ENCODE measurements at regions not wholly inside any gene's neighbourhood (a gene's known extent, or its start where the extent isn't known, plus 50 kb on each side); places are given as distances from the start of the nearest gene placed in this dataset.

GRCh38 chr14:97046967-97047366, 249.8 kb downstream of the VRK1 start:
- no peaks in the 10 kb centered on the region for H3K4me1 ChIP-seq (replicated peaks)
- no peaks in the 10 kb centered on the region for H3K36me3 ChIP-seq
- H3K9me3 ChIP-seq = no peaks in the 10 kb centered on the region
- 35% methylated on average over 7 of the region's 7 CpGs for WGBS
- DNase-seq (ENCODE audit: low spot score) = peak; percentile 21
- no peak overlapping the region for H3K27ac ChIP-seq
- no peak overlapping the region for H3K4me3 ChIP-seq
- intact Hi-C loops (cut with DNase I) = no loop called here
- no peaks in the 10 kb centered on the region for H3K27me3 ChIP-seq (replicated peaks; ENCODE audit: insufficient read depth)
- TF ChIP-seq POLR2A (IDR thresholded peaks at IDR 0.05) (no peak), POLR2AphosphoS5 (IDR thresholded peaks at IDR 0.05) (peak; percentile 7)

- no peaks in the 10 kb centered on the region for H3K36me3 ChIP-seq
- H3K4me3 ChIP-seq = no peak overlapping the region
- H3K27ac ChIP-seq = no peak overlapping the region
- H3K27me3 ChIP-seq (replicated peaks; ENCODE audit: insufficient read depth) = no peaks in the 10 kb centered on the region
- TF ChIP-seq POLR2A (IDR thresholded peaks at IDR 0.05) = no peak
- TF ChIP-seq POLR2AphosphoS5 (IDR thresholded peaks at IDR 0.05) = no peak
- no peak for TF ChIP-seq CTCF (IDR thresholded peaks at IDR 0.05)
- no peaks in the 10 kb centered on the region for H3K4me1 ChIP-seq (replicated peaks)
- H3K9me3 ChIP-seq = no peaks in the 10 kb centered on the region
- intact Hi-C loops (cut with DNase I) = no loop called here
- no peak for DNase-seq (ENCODE audit: low spot score)
Measured at GRCh38 chr14:97052001-97052400, 254.8 kb downstream of the VRK1 start.

- no peak overlapping the region for H3K4me3 ChIP-seq
- H3K9me3 ChIP-seq = no peaks in the 10 kb centered on the region
- DNase-seq (ENCODE audit: low spot score) = no peak
- no peak for TF ChIP-seq CTCF (IDR thresholded peaks at IDR 0.05)
- TF ChIP-seq POLR2A (IDR thresholded peaks at IDR 0.05) = no peak
- no peak for TF ChIP-seq POLR2AphosphoS5 (IDR thresholded peaks at IDR 0.05)
- H3K36me3 ChIP-seq = no peaks in the 10 kb centered on the region
- H3K27me3 ChIP-seq (replicated peaks; ENCODE audit: insufficient read depth) = no peaks in the 10 kb centered on the region
- no peak overlapping the region for H3K27ac ChIP-seq
- WGBS = 58% methylated on average over 9 of the region's 9 CpGs
- intact Hi-C loops (cut with DNase I) = no loop called here
- no peaks in the 10 kb centered on the region for H3K4me1 ChIP-seq (replicated peaks)
Measured at GRCh38 chr14:97053941-97054340, 256.8 kb downstream of the VRK1 start.

- Histone ChIP-seq H3K4me3 (no peak overlapping the region), H3K27me3 (replicated peaks; ENCODE audit: insufficient read depth) (no peaks in the 10 kb centered on the region), H3K4me1 (replicated peaks) (no peaks in the 10 kb centered on the region), H3K36me3 (no peaks in the 10 kb centered on the region), H3K27ac (no peak overlapping the region), H3K9me3 (no peaks in the 10 kb centered on the region)
- TF ChIP-seq CTCF (IDR thresholded peaks at IDR 0.05) = no peak
- no peak for TF ChIP-seq POLR2A (IDR thresholded peaks at IDR 0.05)
- no peak for TF ChIP-seq POLR2AphosphoS5 (IDR thresholded peaks at IDR 0.05)
- intact Hi-C loops (cut with DNase I) = no loop called here
- 59% methylated on average over 9 of the region's 9 CpGs for WGBS
- DNase-seq (ENCODE audit: low spot score) = no peak
Measured at GRCh38 chr14:97055355-97055754, 258.2 kb downstream of the VRK1 start.

- 15% methylated on average over 6 of the region's 6 CpGs for WGBS
- H3K9me3 ChIP-seq = no peaks in the 10 kb centered on the region
Measured at GRCh38 chr14:97056086-97056485, 258.9 kb downstream of the VRK1 start.

More at GRCh38 chr14:97056086-97056485, 258.9 kb downstream of the VRK1 start:
- no peaks in the 10 kb centered on the region for H3K27me3 ChIP-seq (replicated peaks; ENCODE audit: insufficient read depth)
- peak; percentile 8 for DNase-seq (ENCODE audit: low spot score)
- intact Hi-C loops (cut with DNase I) = no loop called here
- no peak overlapping the region for H3K27ac ChIP-seq
- peak; percentile 25 for TF ChIP-seq POLR2AphosphoS5 (IDR thresholded peaks at IDR 0.05)
- TF ChIP-seq CTCF (IDR thresholded peaks at IDR 0.05) = peak in 1 of 4 experiments; percentile 13
- no peak for TF ChIP-seq POLR2A (IDR thresholded peaks at IDR 0.05)
- no peaks in the 10 kb centered on the region for H3K36me3 ChIP-seq
- no peak overlapping the region for H3K4me3 ChIP-seq
- no peaks in the 10 kb centered on the region for H3K4me1 ChIP-seq (replicated peaks)

All from prostate gland (tissue), 2 donors.